OCI-LY7 (cell line): ENCODE measurements at regions not wholly inside any gene's neighbourhood (a gene's known extent, or its start where the extent isn't known, plus 50 kb on each side); places are given as distances from the start of the nearest gene placed in this dataset.

ENCODE experiments used
- BruUV-seq: library from RNA; stranded (reverse); fragments of 400-500 nt; replicated peaks from 2 replicates; lab custom pipeline; 2021; lab: Mats Ljungman, UMichigan
- CTCF ChIA-PET: fragments of 300-600 bp; sonication (Branson Sonifier 250); formaldehyde crosslinking; loops from one replicate; lab custom pipeline; 2022; ENCODE audit warnings: antibody characterized with exemption; ENCODE audit not compliant: unreplicated experiment; lab: Charles Lee
- POLR2A ChIA-PET: fragments of 300-600 bp; sonication (Branson Sonifier 250); formaldehyde crosslinking; loops from one replicate; lab custom pipeline; 2022; ENCODE audit warnings: antibody characterized with exemption; lab: Charles Lee
- DNase-seq: peaks from one replicate; pipeline ENCODE4 v3.0.0-alpha.2; 2015; ENCODE audit warnings: low spot score
- H2AFZ ChIP-seq: fragments of 200-600 bp; sonication (generic), shearing (Covaris generic); 2 replicates; pipeline ENCODE4 v1.6.1; 2014; ENCODE audit warnings: mild to moderate bottlenecking, antibody characterized with exemption, low read length, moderate library complexity
- H3K27ac ChIP-seq: fragments of 200-600 bp; sonication (generic); 2 replicates; pipeline ENCODE4 v1.5.1; 2014; ENCODE audit warnings: mixed run types, low read depth, mild to moderate bottlenecking, moderate library complexity, low read length, inconsistent platforms; ENCODE audit not compliant: poor library complexity, severe bottlenecking
- H3K36me3 ChIP-seq: fragments of 200-600 bp; sonication (generic); 2 replicates; pipeline ENCODE4 v1.6.1; 2014; ENCODE audit warnings: mild to moderate bottlenecking, antibody characterized with exemption, low read length, moderate library complexity, mixed read lengths; ENCODE audit not compliant: insufficient read depth
- H3K4me1 ChIP-seq: fragments of 200-600 bp; sonication (generic); 2 replicates; pipeline ENCODE4 v1.5.1; 2014; ENCODE audit warnings: mild to moderate bottlenecking, low read length; ENCODE audit not compliant: insufficient read depth, poor library complexity, severe bottlenecking
- H3K4me2 ChIP-seq: fragments of 200-600 bp; sonication (generic); 2 replicates; pipeline ENCODE4 v1.6.1; 2014; ENCODE audit warnings: mild to moderate bottlenecking, low read length
- H3K4me3 ChIP-seq: fragments of 200-600 bp; sonication (generic); 2 replicates; pipeline ENCODE4 v1.5.1; 2014; ENCODE audit warnings: mild to moderate bottlenecking, low read depth, low read length; ENCODE audit not compliant: poor library complexity, severe bottlenecking
- H3K79me2 ChIP-seq: fragments of 200-600 bp; sonication (generic); 2 replicates; pipeline ENCODE4 v1.6.1; 2016; ENCODE audit warnings: low read depth, mild to moderate bottlenecking, low read length, moderate library complexity, mixed read lengths; ENCODE audit not compliant: insufficient read depth
- H3K9me2 ChIP-seq: fragments of 200-600 bp; sonication (generic); 2 replicates; pipeline ENCODE4 v1.6.1; 2016; ENCODE audit warnings: mild to moderate bottlenecking, low read length, mixed read lengths; ENCODE audit not compliant: insufficient read depth
- H3K9me3 ChIP-seq: fragments of 200-600 bp; sonication (generic); 2 replicates; pipeline ENCODE4 v1.6.1; 2014; ENCODE audit warnings: mild to moderate bottlenecking, mixed run types, low read length, mixed read lengths
- H4K20me1 ChIP-seq: fragments of 200-600 bp; sonication (generic); 2 replicates; pipeline ENCODE4 v1.6.1; 2014; ENCODE audit warnings: mild to moderate bottlenecking, antibody characterized with exemption, low read length, moderate library complexity, mixed read lengths; ENCODE audit not compliant: insufficient read depth
- CTCF ChIP-seq: fragments of 200-600 bp; sonication (generic); conservative IDR thresholded peaks from 2 replicates; pipeline ENCODE4 v1.5.1; 2014; ENCODE audit warnings: mild to moderate bottlenecking, antibody characterized with exemption, low read length, moderate library complexity, mixed read lengths
- EZH2phosphoT487 ChIP-seq: fragments of 200-600 bp; sonication (generic); IDR thresholded peaks from 2 replicates; pipeline ENCODE4 v1.6.1; 2018; ENCODE audit warnings: low read depth, borderline replicate concordance, mild to moderate bottlenecking, mixed run types, antibody characterized with exemption, low read length, moderate library complexity, mixed read lengths
- intact Hi-C: fragments of 100-400 bp; cut with micrococcal nuclease; formaldehyde crosslinking; loops from one replicate; pipeline ENCODE4 v1.10.0; 2022; ENCODE audit not compliant: unreplicated experiment

GRCh38 chr7:17211307-17211836 is 87.1 kb upstream of the AHR start:
- H3K79me2 ChIP-seq, result no peaks in the 10 kb centered on the region
- TF ChIP-seq EZH2phosphoT487 (no peak), CTCF (no peak)
- BruUV-seq, result no TSS peak
- H4K20me1 ChIP-seq, result no peaks in the 10 kb centered on the region
- no peak overlapping the region for H3K4me3 ChIP-seq
- DNase-seq, result no peak
- H3K4me2 ChIP-seq, result no peak overlapping the region
- ChIA-PET POLR2A (interaction anchor here (0.5 kb wide), 1 partner anchor 1558 kb away, joined by 5 read pairs; no protein-coding TSS in a partner anchor), CTCF (no interaction called here)
- no peak overlapping the region for H3K27ac ChIP-seq
- H3K36me3 ChIP-seq, result no peaks in the 10 kb centered on the region
- no peaks in the 10 kb centered on the region for H3K9me2 ChIP-seq
- H2AFZ ChIP-seq, result no peak overlapping the region
- H3K9me3 ChIP-seq, result no peaks in the 10 kb centered on the region
- intact Hi-C loops, result no loop called here
- no peaks in the 10 kb centered on the region for H3K4me1 ChIP-seq

- no peak for DNase-seq
- no TSS peak for BruUV-seq
Measured at GRCh38 chr7:17212188-17212587, 86.3 kb upstream of the AHR start.

More at GRCh38 chr7:17212188-17212587, 86.3 kb upstream of the AHR start:
- no peaks in the 10 kb centered on the region for H4K20me1 ChIP-seq
- H3K27ac ChIP-seq, result no peak overlapping the region
- TF ChIP-seq CTCF (no peak), EZH2phosphoT487 (no peak)
- CTCF ChIA-PET, result no interaction called here
- H3K36me3 ChIP-seq, result no peaks in the 10 kb centered on the region
- H3K4me2 ChIP-seq, result no peak overlapping the region
- H3K9me2 ChIP-seq, result no peaks in the 10 kb centered on the region
- no peak overlapping the region for H3K4me3 ChIP-seq
- intact Hi-C loops, result no loop called here
- POLR2A ChIA-PET, result no interaction called here
- no peak overlapping the region for H2AFZ ChIP-seq
- no peaks in the 10 kb centered on the region for H3K79me2 ChIP-seq
- no peaks in the 10 kb centered on the region for H3K9me3 ChIP-seq
- no peaks in the 10 kb centered on the region for H3K4me1 ChIP-seq
